Hepatocyte (in vitro differentiated cells): ENCODE measurements at regions not wholly inside any gene's neighbourhood (a gene's known extent, or its start where the extent isn't known, plus 50 kb on each side); places are given as distances from the start of the nearest gene placed in this dataset.

Source experiments
- EZH2 ChIP-seq: fragments of 200-600 bp; sonication (generic); IDR thresholded peaks from 2 replicates; pipeline ENCODE4 v1.6.1; 2016; ENCODE audit warnings: antibody characterized with exemption, mild to moderate bottlenecking, borderline replicate concordance
- EZH2phosphoT487 ChIP-seq: fragments of 200-600 bp; sonication (generic); IDR thresholded peaks from one replicate; pipeline ENCODE4 v1.6.1; 2018; ENCODE audit warnings: antibody characterized with exemption, mild to moderate bottlenecking, low read depth, moderate library complexity; ENCODE audit not compliant: unreplicated experiment, severe bottlenecking
- TF ChIP-seq, protein P1 (sequence below): fragments of 200-600 bp; sonication (generic); IDR thresholded peaks from 2 replicates; pipeline ENCODE4 v1.5.1; 2016; ENCODE audit warnings: antibody characterized with exemption, mild to moderate bottlenecking; ENCODE audit not compliant: poor library complexity

DNA sequence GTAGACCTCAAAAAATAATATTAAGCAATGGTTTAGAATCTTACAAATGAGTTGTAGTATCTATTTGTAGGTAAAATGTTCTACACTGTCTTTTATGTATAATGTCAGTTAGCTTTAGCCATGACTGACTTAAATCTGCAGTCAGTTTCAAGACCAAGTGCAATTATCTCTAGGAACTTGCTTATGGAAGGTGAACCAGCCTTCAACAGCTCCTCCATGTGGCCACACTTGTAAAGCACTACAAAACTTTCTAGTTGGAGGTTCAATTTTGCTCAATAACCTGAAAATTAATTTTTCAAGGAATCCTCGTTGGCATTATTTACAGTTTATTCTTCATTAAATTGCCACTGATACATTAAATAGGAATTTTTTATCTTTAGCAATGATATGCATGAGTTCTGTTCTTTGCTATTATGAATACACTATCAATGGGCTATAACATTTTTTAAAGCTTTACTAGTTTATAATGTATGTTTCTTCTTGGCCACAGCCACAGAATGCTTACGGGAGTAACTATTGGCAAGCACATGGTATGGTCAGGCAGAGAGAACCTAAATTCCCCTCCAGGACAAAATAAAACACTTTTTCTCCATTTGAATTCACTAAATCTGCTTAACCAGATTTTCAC, 315.3 kb upstream of the UBE2E2 start:
- TF ChIP-seq, protein P1, sequence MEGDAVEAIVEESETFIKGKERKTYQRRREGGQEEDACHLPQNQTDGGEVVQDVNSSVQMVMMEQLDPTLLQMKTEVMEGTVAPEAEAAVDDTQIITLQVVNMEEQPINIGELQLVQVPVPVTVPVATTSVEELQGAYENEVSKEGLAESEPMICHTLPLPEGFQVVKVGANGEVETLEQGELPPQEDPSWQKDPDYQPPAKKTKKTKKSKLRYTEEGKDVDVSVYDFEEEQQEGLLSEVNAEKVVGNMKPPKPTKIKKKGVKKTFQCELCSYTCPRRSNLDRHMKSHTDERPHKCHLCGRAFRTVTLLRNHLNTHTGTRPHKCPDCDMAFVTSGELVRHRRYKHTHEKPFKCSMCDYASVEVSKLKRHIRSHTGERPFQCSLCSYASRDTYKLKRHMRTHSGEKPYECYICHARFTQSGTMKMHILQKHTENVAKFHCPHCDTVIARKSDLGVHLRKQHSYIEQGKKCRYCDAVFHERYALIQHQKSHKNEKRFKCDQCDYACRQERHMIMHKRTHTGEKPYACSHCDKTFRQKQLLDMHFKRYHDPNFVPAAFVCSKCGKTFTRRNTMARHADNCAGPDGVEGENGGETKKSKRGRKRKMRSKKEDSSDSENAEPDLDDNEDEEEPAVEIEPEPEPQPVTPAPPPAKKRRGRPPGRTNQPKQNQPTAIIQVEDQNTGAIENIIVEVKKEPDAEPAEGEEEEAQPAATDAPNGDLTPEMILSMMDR: peak; percentile 83
- TF ChIP-seq EZH2: no peak
- no peak for TF ChIP-seq EZH2phosphoT487
